ENCODE measurements at regions not wholly inside any gene's neighbourhood (a gene's known extent, or its start where the extent isn't known, plus 50 kb on each side); places are given as distances from the start of the nearest gene placed in this dataset.
"Not testable (repeated sequence)": the region's sequence is repeated elsewhere in the genome, so short reads cannot be mapped to it uniquely, and the experiment has no call there.

GRCh38 chr13:61358599-61358998, 57.0 kb downstream of the PCDH20 start:
- Mint-ChIP-seq H3K27ac (no peak overlapping the region), H3K4me1 (no peaks in the 10 kb centered on the region), H3K9me3 (peaks cover 11% of the 10 kb centered on the region)

GRCh38 chr13:61350341-61350740, 65.3 kb downstream of the PCDH20 start:
- ATAC-seq: no peak
- H3K27ac Mint-ChIP-seq: no peak overlapping the region
- no peaks in the 10 kb centered on the region for H3K4me1 Mint-ChIP-seq
- H3K4me3 Mint-ChIP-seq: no peak overlapping the region
- DNase-seq (ENCODE audit: low spot score in 2 of 2): no peak
- H3K36me3 Mint-ChIP-seq: no peaks in the 10 kb centered on the region
- peaks cover 14% of the 10 kb centered on the region for H3K9me3 Mint-ChIP-seq

More at GRCh38 chr13:61358599-61358998, 57.0 kb downstream of the PCDH20 start:
- ATAC-seq (no peak), DNase-seq (ENCODE audit: low spot score in 2 of 2) (no peak)
- no peaks in the 10 kb centered on the region for H3K36me3 Mint-ChIP-seq
- no peak overlapping the region for H3K4me3 Mint-ChIP-seq

GRCh38 chr13:61339054-61339621, 76.5 kb downstream of the PCDH20 start:
- no peak for ATAC-seq
- no peak for DNase-seq (ENCODE audit: low spot score in 2 of 2)
- peaks cover 4% of the 10 kb centered on the region for H3K9me3 Mint-ChIP-seq
- no peaks in the 10 kb centered on the region for H3K36me3 Mint-ChIP-seq
- no peak overlapping the region for H3K27ac Mint-ChIP-seq
- H3K4me1 Mint-ChIP-seq: no peaks in the 10 kb centered on the region
- H3K4me3 Mint-ChIP-seq: no peak overlapping the region

- Mint-ChIP-seq H3K27ac (no peak overlapping the region), H3K36me3 (no peaks in the 10 kb centered on the region), H3K4me3 (no peak overlapping the region), H3K9me3 (peaks cover 13% of the 10 kb centered on the region), H3K4me1 (no peaks in the 10 kb centered on the region)
- ATAC-seq: no peak
- no peak for DNase-seq (ENCODE audit: low spot score in 2 of 2)
Measured at GRCh38 chr13:61316647-61317046, 99.0 kb downstream of the PCDH20 start.

- no peaks in the 10 kb centered on the region for H3K36me3 Mint-ChIP-seq
- H3K4me3 Mint-ChIP-seq: no peak overlapping the region
- ATAC-seq (no peak), DNase-seq (ENCODE audit: low spot score in 2 of 2) (no peak)
- no peak overlapping the region for H3K27ac Mint-ChIP-seq
- peaks cover 7% of the 10 kb centered on the region for H3K9me3 Mint-ChIP-seq
- no peaks in the 10 kb centered on the region for H3K4me1 Mint-ChIP-seq
Measured at GRCh38 chr13:61294467-61295191, 121.0 kb downstream of the PCDH20 start.

- Mint-ChIP-seq H3K9me3 (peaks cover 10% of the 10 kb centered on the region), H3K4me3 (no peak overlapping the region), H3K36me3 (no peaks in the 10 kb centered on the region), H3K27ac (no peak overlapping the region), H3K4me1 (no peaks in the 10 kb centered on the region)
- ATAC-seq (no peak), DNase-seq (ENCODE audit: low spot score in 2 of 2) (no peak)
Measured at GRCh38 chr13:61286148-61286745, 129.4 kb downstream of the PCDH20 start.

GRCh38 chr13:61277586-61278276, 137.9 kb downstream of the PCDH20 start:
- Mint-ChIP-seq H3K9me3 (peaks cover 2% of the 10 kb centered on the region), H3K4me3 (no peak overlapping the region), H3K36me3 (no peaks in the 10 kb centered on the region), H3K27ac (no peak overlapping the region), H3K4me1 (no peaks in the 10 kb centered on the region)
- ATAC-seq (no peak), DNase-seq (ENCODE audit: low spot score in 2 of 2) (no peak)

- H3K4me1 Mint-ChIP-seq: no peaks in the 10 kb centered on the region
- H3K36me3 Mint-ChIP-seq: no peaks in the 10 kb centered on the region
- H3K4me3 Mint-ChIP-seq: no peak overlapping the region
- H3K27ac Mint-ChIP-seq: no peak overlapping the region
- ATAC-seq (no peak), DNase-seq (ENCODE audit: low spot score in 2 of 2) (no peak)
- H3K9me3 Mint-ChIP-seq: peaks cover 2% of the 10 kb centered on the region
Measured at GRCh38 chr13:61277088-61277487, 138.6 kb downstream of the PCDH20 start.

- Mint-ChIP-seq H3K9me3 (peaks cover 2% of the 10 kb centered on the region), H3K4me3 (no peak overlapping the region), H3K36me3 (no peaks in the 10 kb centered on the region), H3K4me1 (no peaks in the 10 kb centered on the region), H3K27ac (no peak overlapping the region)
- DNase-seq (ENCODE audit: low spot score in 2 of 2): no peak
- ATAC-seq: no peak
Measured at GRCh38 chr13:61276401-61276800, 139.2 kb downstream of the PCDH20 start.

- H3K4me1 Mint-ChIP-seq: no peaks in the 10 kb centered on the region
- H3K36me3 Mint-ChIP-seq: no peaks in the 10 kb centered on the region
- DNase-seq (ENCODE audit: low spot score in 2 of 2) (no peak), ATAC-seq (no peak)
- no peak overlapping the region for H3K4me3 Mint-ChIP-seq
- no peak overlapping the region for H3K27ac Mint-ChIP-seq
- peaks cover 2% of the 10 kb centered on the region for H3K9me3 Mint-ChIP-seq
Measured at GRCh38 chr13:61275736-61276135, 139.9 kb downstream of the PCDH20 start.

- Mint-ChIP-seq H3K9me3 (peaks cover 2% of the 10 kb centered on the region), H3K4me3 (no peak overlapping the region), H3K27ac (no peak overlapping the region), H3K4me1 (no peaks in the 10 kb centered on the region), H3K36me3 (no peaks in the 10 kb centered on the region)
- ATAC-seq (no peak), DNase-seq (ENCODE audit: low spot score in 2 of 2) (no peak)
Measured at GRCh38 chr13:61275251-61275650, 140.4 kb downstream of the PCDH20 start.

GRCh38 chr13:61266896-61267295, 148.8 kb downstream of the PCDH20 start:
- not testable (repeated sequence) for H3K4me3 Mint-ChIP-seq; H3K4me1 Mint-ChIP-seq; DNase-seq (ENCODE audit: low spot score in 2 of 2); H3K36me3 Mint-ChIP-seq; H3K27ac Mint-ChIP-seq; ATAC-seq
- peaks cover 19% of the 10 kb centered on the region for H3K9me3 Mint-ChIP-seq

GRCh38 chr13:61261746-61262472, 153.7 kb downstream of the PCDH20 start:
- Mint-ChIP-seq H3K27ac (no peak overlapping the region), H3K9me3 (peaks cover 10% of the 10 kb centered on the region), H3K36me3 (no peaks in the 10 kb centered on the region), H3K4me1 (no peaks in the 10 kb centered on the region), H3K4me3 (no peak overlapping the region)
- ATAC-seq (no peak), DNase-seq (ENCODE audit: low spot score in 2 of 2) (no peak)

- no peak for ATAC-seq
Measured at GRCh38 chr13:61258185-61258584, 157.5 kb downstream of the PCDH20 start.

More at GRCh38 chr13:61258185-61258584, 157.5 kb downstream of the PCDH20 start:
- Mint-ChIP-seq H3K4me1 (no peaks in the 10 kb centered on the region), H3K27ac (no peak overlapping the region), H3K4me3 (no peak overlapping the region), H3K9me3 (peaks cover 11% of the 10 kb centered on the region), H3K36me3 (no peaks in the 10 kb centered on the region)
- no peak for DNase-seq (ENCODE audit: low spot score in 2 of 2)

Measured in stimulated activated effector memory CD8-positive, alpha-beta T cell treated with anti-CD3 and anti-CD28 coated beads, Interleukin-12 subunit alpha, Interleukin-12 subunit beta, amount 100 ng/mL, for 72 hours (primary cell).